NCI-H2029 treated with DMSO at 0.1 percent for 48 hours (cell line): ENCODE measurements at regions not wholly inside any gene's neighbourhood (a gene's known extent, or its start where the extent isn't known, plus 50 kb on each side); places are given as distances from the start of the nearest gene placed in this dataset.

Source experiments
- DNase-seq: peaks from one replicate; lab custom pipeline; 2025; lab: John Stamatoyannopoulos, UW

DNA sequence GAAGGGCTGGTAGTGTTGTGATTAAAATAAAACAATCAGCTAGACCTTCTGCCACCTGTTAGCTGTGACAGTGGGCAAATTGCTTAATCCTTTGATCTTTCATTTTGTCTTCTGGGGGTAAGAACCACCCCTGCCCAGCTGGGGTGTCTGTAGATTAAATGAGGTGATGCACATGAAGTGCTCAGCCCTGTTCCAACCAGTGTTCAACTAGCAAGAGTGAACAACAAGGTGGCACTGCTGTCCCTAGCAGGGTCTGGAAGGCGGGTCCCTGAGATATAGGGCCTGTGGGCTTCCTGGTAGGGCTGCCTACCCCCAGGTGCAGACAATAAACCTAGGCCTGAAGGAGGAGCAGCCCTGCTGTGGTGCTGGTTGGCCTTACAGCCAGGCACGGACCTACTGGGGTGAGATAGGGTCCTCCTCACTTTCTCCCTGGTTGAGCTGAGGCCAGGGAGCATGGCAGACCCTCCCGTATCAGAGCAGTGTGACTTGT, 60.6 kb downstream of the ARL6IP4 start:
- peak; percentile 23 for DNase-seq

DNA sequence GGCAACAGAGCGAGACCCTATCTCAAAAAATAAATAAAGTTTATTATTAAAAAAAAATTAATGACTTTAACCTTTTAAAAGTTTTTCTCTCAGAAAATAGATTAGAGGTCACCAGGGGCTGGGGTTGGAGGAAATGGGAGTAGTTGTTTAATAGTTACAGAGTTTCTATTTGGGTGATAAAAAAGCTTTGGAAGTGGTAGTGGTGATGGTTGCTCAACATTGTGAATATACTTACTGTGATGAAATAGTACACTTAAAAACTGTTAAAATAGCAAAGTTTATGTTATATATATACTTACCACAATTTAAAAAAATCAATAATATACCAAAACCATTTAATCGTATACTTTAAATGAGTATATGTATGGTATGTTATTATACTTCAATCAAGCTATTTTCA, 59.6 kb downstream of the ARL6IP4 start:
- no peak for DNase-seq

DNA sequence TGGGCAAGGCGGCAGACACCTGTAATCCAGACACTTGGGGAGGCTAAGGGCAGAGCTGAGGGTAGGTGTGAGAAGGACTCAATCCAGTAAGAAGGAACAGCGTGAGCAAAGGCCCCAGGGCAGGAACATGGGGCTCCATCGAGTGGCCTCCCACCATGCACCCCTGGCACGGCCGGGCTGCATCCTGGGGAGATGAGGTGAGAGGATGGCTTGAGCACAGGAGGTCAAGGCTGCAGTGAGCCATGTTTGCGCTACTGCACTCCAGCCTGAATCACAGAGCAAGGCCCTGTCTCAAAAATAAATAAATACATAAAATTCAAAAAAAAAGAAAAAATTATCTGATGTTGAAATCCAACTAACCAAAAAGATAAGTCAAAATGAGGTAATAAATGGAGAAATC, 58.5 kb downstream of the ARL6IP4 start:
- DNase-seq = no peak

DNA sequence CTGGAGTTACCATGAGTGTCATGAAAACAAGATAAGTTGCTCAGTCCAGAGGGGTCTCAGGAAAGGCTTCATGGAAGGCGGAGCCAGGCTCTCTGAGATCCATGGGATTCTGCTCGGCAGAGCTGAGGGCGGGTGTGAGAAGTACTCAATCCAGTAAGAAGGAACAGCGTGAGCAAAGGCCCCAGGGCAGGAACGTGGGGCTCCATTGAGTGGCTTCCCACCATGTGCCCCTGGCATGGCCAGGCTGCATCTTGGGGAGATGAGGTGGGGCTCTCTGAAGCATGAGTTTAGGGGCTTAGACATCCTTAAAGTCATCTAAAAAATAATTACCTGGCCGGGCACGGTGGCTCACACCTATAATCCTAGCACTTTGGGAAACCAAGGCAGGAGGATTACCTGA, 58.0 kb downstream of the ARL6IP4 start:
- no peak for DNase-seq

DNA sequence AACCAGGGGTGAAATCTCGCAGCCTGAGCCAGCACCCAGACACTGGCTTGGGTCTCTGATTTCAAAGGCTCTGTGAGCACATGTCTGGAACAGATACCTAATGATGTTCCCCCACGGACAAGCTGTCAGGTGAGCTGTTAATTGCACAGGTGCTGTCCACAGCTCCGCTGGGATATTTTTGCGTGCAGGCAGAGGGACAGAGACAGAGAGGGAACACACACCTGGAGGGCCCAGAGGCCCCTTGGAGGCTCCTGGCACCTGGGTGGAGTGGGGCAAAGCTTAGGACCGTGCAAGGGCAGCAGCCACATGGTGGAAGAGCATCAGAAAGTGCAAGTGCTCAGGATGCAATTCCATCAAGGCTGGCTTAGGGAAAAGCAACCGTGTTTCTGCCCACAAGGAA, 57.3 kb downstream of the ARL6IP4 start:
- DNase-seq = no peak

DNA sequence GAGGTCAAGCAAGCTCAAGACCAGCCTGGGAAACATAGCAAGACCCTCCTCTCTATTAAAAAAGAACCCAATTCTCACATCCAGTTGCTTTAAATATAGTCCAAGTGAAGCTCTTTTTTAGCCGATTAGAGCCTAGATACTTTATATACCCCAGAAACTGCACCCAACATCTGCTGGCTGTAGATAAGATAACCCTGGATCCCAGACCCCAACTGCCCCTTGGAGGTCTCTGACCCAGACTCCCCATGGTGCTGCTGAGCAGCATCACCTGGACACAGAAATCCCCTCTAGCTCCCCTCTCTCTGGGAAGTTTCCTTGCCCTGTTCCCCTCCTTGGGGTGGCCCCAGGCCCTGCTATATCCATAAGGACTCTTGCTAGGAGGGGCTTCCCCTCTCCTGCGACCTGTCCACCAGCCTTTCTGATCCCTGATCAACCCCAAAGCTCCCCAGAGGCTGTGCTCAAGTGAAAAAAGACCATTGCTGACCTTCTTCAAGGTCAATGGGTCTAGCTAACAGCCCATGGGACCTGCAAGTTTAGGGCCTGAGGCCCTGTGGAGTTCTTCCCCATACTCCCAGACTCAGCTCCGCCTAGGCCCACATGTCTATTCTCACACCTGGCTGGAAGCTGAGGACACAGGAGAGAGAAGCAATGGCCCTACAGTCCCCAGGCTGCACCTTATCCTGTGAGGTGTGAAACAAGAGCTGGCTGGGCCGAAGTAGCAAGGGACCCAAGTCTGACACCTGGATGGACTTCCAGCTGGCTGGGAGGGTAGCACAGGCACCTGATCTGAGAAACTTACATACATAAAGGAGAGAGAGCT, 56.2 kb downstream of the ARL6IP4 start:
- DNase-seq = no peak

DNA sequence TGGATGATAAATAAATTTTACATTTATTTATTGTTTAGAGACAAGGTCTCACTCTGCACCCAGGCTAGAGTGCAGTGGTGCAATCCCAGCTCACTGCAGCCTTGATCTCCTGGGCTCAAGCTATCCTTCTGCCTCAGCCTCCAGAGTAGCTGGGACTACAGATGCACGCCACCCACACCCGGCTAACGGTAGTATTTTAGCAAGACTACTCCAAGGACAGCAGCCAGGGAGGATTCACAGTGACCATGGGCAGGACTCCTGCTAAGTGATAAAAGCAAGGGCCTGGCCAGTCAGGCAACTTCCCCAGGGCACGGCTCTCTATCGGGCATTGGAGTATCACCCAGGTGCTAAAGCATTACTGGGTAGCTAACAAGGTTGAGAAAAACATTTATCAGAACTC, 55.4 kb downstream of the ARL6IP4 start:
- DNase-seq = no peak

DNA sequence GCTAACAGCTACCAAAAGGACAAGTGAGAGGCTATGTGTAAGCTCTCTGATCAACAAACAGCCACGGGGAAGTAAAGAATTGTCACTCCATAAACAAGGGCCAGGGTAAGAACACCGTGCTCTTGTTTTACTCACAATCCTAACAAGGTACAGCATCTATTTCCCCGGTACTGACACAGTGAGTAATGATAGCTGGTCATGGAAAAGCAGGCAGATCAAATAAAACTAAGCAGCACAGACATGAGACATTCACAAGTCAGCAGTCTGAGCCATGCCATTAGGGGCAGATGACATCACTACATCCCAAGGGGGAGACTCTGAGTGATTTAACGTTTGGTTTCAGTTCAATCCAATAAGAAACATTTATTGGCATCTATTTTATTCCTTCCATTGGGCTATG, 54.4 kb downstream of the ARL6IP4 start:
- DNase-seq = no peak

DNA sequence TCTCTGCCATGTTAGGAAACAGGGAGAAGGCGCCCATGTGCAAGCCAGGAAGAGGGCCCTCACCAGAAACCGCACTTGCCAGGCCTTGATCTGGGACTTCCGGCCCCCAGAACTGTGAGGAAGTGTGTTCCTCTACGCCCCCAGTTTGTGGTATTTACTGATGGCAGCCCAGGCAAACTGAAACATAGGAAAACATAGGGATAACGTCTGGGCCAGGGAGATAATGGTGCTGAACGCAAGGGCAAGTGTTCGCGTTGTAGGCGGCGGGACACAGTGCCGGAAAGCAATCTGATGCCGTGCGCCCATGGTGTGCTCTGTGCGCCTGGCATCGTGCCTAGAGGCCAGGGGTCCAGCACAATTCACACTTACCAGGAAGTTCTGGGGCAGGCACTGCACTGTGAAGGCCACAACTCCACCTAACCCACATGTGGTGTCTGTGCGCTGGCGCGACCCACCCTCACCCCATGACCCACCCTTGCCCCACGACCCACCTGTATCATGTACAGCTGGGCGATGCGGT, 53.6 kb downstream of the ARL6IP4 start:
- DNase-seq = no peak

DNA sequence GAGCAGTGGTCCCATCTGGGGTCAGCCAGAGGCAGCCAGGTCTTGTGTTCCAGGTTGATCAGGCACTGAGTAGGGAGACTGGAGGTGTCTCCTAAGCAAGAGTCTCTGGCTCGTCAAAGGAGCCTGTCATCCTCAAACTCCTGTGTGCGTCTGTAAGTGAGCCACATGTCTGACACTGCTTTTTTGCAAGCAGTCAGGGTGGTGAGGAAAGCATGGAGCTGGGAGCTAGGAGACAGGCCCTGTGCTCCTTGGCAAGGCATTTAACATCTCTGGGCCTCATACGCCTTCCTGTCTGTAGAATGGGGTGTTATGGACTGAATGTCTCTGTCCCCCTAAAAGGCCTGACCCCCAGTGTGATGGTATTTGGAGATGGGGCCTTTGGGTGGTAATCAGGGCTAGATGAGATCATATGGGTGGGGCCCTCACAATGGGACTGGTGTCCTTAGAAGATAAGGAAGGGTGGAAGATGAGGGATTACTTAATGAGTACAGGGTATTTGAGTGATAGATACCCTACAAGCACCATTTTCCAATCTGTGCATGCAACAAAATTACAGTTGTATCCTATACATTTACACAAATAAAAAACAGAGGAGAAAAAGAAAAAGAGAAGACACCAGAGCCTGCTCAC, 53.0 kb downstream of the ARL6IP4 start:
- DNase-seq = no peak

DNA sequence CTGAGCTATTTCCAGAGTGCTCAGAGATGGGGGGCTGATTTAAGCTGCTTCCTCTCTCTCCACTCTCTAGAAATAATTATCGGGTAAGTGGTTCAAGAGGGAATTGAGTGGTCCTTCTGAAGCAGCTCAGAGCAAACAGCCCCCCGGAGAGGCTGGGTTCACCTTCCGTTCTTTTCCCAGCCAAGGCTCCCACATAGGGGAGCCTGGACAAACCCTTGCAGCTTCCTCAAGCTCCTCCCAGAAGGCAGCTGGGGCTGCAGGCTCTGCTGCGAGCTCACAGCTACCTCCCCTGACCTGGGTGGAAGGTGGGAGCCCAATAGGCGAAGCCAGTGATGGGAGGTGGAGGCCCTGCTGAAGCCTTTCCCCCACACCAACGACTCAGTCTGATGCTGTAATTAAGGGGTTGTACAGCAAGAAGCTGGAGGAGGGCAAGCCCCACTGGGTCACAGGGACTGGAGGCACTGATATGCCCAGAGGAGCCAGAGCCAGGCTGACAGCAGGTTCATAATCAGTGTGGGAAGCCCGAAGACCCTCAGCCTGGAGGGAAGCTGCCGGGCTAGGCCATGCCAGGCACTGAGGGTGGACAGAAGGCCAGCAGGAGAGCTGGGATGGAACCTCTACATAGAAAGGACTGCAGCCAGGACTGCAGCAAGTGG, 52.4 kb downstream of the ARL6IP4 start:
- DNase-seq = no peak
